Astrocyte (in vitro differentiated cells and primary cell): ENCODE measurements at regions not wholly inside any gene's neighbourhood (a gene's known extent, or its start where the extent isn't known, plus 50 kb on each side); places are given as distances from the start of the nearest gene placed in this dataset.
"Not testable (repeated sequence)": the region's sequence is repeated elsewhere in the genome, so short reads cannot be mapped to it uniquely, and the experiment has no call there.

Source experiments
- DNase-seq: peaks from one replicate; pipeline ENCODE4 v3.0.0-alpha.2; 2010; ENCODE audit warnings: low read depth
- FAIRE-seq: peaks from 2 replicates; lab custom pipeline; 2011; peaks lifted over from hg19 to GRCh38; lab: Jason Lieb, UNC
- H2AFZ ChIP-seq: 2 replicates; pipeline ENCODE4 v1.6.0; 2012; ENCODE audit warnings: low read depth, low read length, inconsistent platforms
- H3K27ac ChIP-seq: 2 replicates; pipeline ENCODE4 v1.5.1; 2011; ENCODE audit warnings: low read depth, low read length, inconsistent platforms
- H3K27me3 ChIP-seq: 2 replicates; pipeline ENCODE4 v1.6.0; 2011; ENCODE audit warnings: low read length, inconsistent platforms; ENCODE audit not compliant: insufficient read depth
- H3K36me3 ChIP-seq: 2 replicates; pipeline ENCODE4 v1.5.1; 2011; ENCODE audit warnings: low read length, inconsistent platforms; ENCODE audit not compliant: insufficient read depth
- H3K4me1 ChIP-seq: 2 replicates; pipeline ENCODE4 v1.5.1; 2011; ENCODE audit warnings: low read length, inconsistent platforms; ENCODE audit not compliant: insufficient read depth
- H3K4me2 ChIP-seq: 2 replicates; pipeline ENCODE4 v1.6.0; 2012; ENCODE audit warnings: low read length, inconsistent platforms
- H3K4me3 ChIP-seq: 2 replicates; pipeline ENCODE4 v1.5.1; 2011; ENCODE audit warnings: low read depth, mild to moderate bottlenecking, low read length, inconsistent platforms; ENCODE audit not compliant: insufficient read depth
- H3K79me2 ChIP-seq: 2 replicates; pipeline ENCODE4 v1.6.0; 2012; ENCODE audit warnings: mild to moderate bottlenecking, low read length, inconsistent platforms; ENCODE audit not compliant: insufficient read depth
- H3K9ac ChIP-seq: 2 replicates; pipeline ENCODE4 v1.6.0; 2012; ENCODE audit warnings: mild to moderate bottlenecking, low read length, inconsistent platforms
- H3K9me3 ChIP-seq: 2 replicates; pipeline ENCODE4 v1.5.1; 2012; ENCODE audit warnings: low read depth, mild to moderate bottlenecking, low read length, inconsistent platforms; ENCODE audit not compliant: insufficient read depth
- H4K20me1 ChIP-seq: 2 replicates; pipeline ENCODE4 v1.6.0; 2012; ENCODE audit warnings: low read length, inconsistent platforms; ENCODE audit not compliant: insufficient read depth
- H3K27ac Mint-ChIP-seq: one replicate; pipeline ENCODE4 v1.8.0; 2021; ENCODE audit warnings: mild to moderate bottlenecking, mixed read lengths; ENCODE audit not compliant: unreplicated experiment
- H3K27me3 Mint-ChIP-seq: one replicate; pipeline ENCODE4 v1.8.0; 2021; ENCODE audit warnings: low read depth, mixed read lengths; ENCODE audit not compliant: unreplicated experiment
- H3K36me3 Mint-ChIP-seq: one replicate; pipeline ENCODE4 v1.8.0; 2021; ENCODE audit warnings: low read depth, mixed read lengths; ENCODE audit not compliant: unreplicated experiment
- H3K4me1 Mint-ChIP-seq: one replicate; pipeline ENCODE4 v1.8.0; 2021; ENCODE audit warnings: low read depth, mixed read lengths; ENCODE audit not compliant: unreplicated experiment
- H3K4me3 Mint-ChIP-seq: one replicate; pipeline ENCODE4 v1.8.0; 2021; ENCODE audit warnings: mild to moderate bottlenecking, moderate library complexity, mixed read lengths; ENCODE audit not compliant: unreplicated experiment
- H3K9me3 Mint-ChIP-seq: one replicate; pipeline ENCODE4 v1.8.0; 2021; ENCODE audit warnings: mild to moderate bottlenecking, mixed read lengths; ENCODE audit not compliant: unreplicated experiment
- CTCF ChIP-seq: IDR thresholded peaks from 2 replicates; pipeline ENCODE4 v1.5.1; 2011; ENCODE audit warnings: low read depth, mild to moderate bottlenecking, inconsistent platforms, low read length, moderate library complexity; ENCODE audit not compliant: insufficient read depth
- EZH2 ChIP-seq: IDR thresholded peaks from 2 replicates; pipeline ENCODE4 v1.6.1; 2012; ENCODE audit warnings: mild to moderate bottlenecking, low read length, inconsistent platforms; ENCODE audit not compliant: insufficient read depth

DNA sequence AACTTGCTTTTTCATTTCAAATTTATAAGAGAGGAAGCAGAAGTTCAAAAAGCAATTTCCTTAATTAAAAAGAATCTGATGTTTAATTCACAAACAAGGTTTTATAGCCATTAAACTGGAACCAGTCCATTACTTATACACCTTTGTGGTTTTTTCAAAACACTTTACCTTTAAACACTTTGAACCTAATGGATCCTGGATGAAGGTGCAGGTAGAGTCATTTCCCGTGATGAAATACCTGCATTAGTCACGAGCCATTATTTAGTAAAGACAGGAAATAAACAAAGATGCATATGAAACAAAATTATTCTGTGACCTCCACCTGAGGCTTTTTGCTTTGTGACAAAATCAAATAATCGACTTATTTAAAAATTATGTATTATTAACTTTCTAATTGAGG lies 341.7 kb upstream of the UBE2E2 start:
- Histone ChIP-seq H3K36me3 (no peaks in the 10 kb centered on the region), H4K20me1 (no peaks in the 10 kb centered on the region), H3K27me3 (no peaks in the 10 kb centered on the region), H3K9ac (no peak overlapping the region), H3K27ac (no peak overlapping the region), H3K4me1 (no peaks in the 10 kb centered on the region), H3K9me3 (no peaks in the 10 kb centered on the region), H3K79me2 (no peaks in the 10 kb centered on the region), H3K4me2 (no peak overlapping the region), H2AFZ (no peak overlapping the region), H3K4me3 (no peak overlapping the region)
- H3K9me3 Mint-ChIP-seq: no peaks in the 10 kb centered on the region
- no peak overlapping the region for H3K4me3 Mint-ChIP-seq
- no peaks in the 10 kb centered on the region for H3K27me3 Mint-ChIP-seq
- H3K27ac Mint-ChIP-seq: no peak overlapping the region
- FAIRE-seq: no peak
- no peaks in the 10 kb centered on the region for H3K36me3 Mint-ChIP-seq
- TF ChIP-seq EZH2 (no peak), CTCF (no peak)
- H3K4me1 Mint-ChIP-seq: no peaks in the 10 kb centered on the region
- DNase-seq: no peak

GRCh38 chr3:22862111-22862510 lies 341.0 kb upstream of the UBE2E2 start:
- TF ChIP-seq CTCF: no peak
- TF ChIP-seq EZH2: no peak
- Mint-ChIP-seq H3K27ac (no peak overlapping the region), H3K4me1 (no peaks in the 10 kb centered on the region), H3K27me3 (no peaks in the 10 kb centered on the region), H3K36me3 (no peaks in the 10 kb centered on the region), H3K4me3 (no peak overlapping the region), H3K9me3 (no peaks in the 10 kb centered on the region)
- H3K4me1 ChIP-seq: no peaks in the 10 kb centered on the region
- no peak overlapping the region for H3K4me3 ChIP-seq
- H3K36me3 ChIP-seq: no peaks in the 10 kb centered on the region
- no peak overlapping the region for H3K4me2 ChIP-seq
- FAIRE-seq (no peak), DNase-seq (no peak)
- H3K79me2 ChIP-seq: no peaks in the 10 kb centered on the region
- H3K27ac ChIP-seq: no peak overlapping the region
- no peaks in the 10 kb centered on the region for H3K9me3 ChIP-seq
- no peak overlapping the region for H2AFZ ChIP-seq
- H3K9ac ChIP-seq: no peak overlapping the region
- H3K27me3 ChIP-seq: no peaks in the 10 kb centered on the region
- H4K20me1 ChIP-seq: no peaks in the 10 kb centered on the region

- not testable (repeated sequence) for H4K20me1 ChIP-seq, H3K9me3 ChIP-seq, H3K79me2 ChIP-seq, H3K4me3 ChIP-seq, H3K9ac ChIP-seq, H2AFZ ChIP-seq, DNase-seq, H3K4me1 ChIP-seq, H3K27ac ChIP-seq, H3K4me2 ChIP-seq, FAIRE-seq, H3K36me3 ChIP-seq, H3K36me3 Mint-ChIP-seq, H3K4me3 Mint-ChIP-seq, H3K9me3 Mint-ChIP-seq, H3K27ac Mint-ChIP-seq, H3K27me3 Mint-ChIP-seq, H3K4me1 Mint-ChIP-seq, H3K27me3 ChIP-seq
These were observed 320.3 kb upstream of the UBE2E2 start for GRCh38 chr3:22882834-22883233.
